H1 (cell line): ENCODE measurements at regions not wholly inside any gene's neighbourhood (a gene's known extent, or its start where the extent isn't known, plus 50 kb on each side); places are given as distances from the start of the nearest gene placed in this dataset.

ENCODE experiments used
- CTCF ChIA-PET: fragments of 300-600 bp; sonication (Branson Sonifier 250); formaldehyde crosslinking; loops from one replicate; lab custom pipeline; 2021; ENCODE audit not compliant: partially characterized antibody; lab: Charles Lee
- POLR2A ChIA-PET: fragments of 300-600 bp; sonication (Branson Sonifier 250); formaldehyde crosslinking; loops from one replicate; lab custom pipeline; 2021; ENCODE audit warnings: inconsistent platforms; ENCODE audit not compliant: partially characterized antibody; lab: Charles Lee
- DNase-seq, 2 experiments: peaks; one replicate each; pipeline versions ENCODE4 v3.0.0 to v3.0.0-alpha.2; 2010 to 2022; ENCODE audit warnings: low spot score in 2 of 2, low read depth in 1 of 2, mixed read lengths in 1 of 2
- FAIRE-seq: peaks from 2 replicates; lab custom pipeline; 2011; peaks lifted over from hg19 to GRCh38; lab: Jason Lieb, UNC
- H2AFZ ChIP-seq: 2 replicates; pipeline ENCODE4 v1.8.1; 2012; ENCODE audit warnings: low read length, inconsistent platforms
- H2AK5ac ChIP-seq: 2 replicates; pipeline ENCODE4 v1.6.1; 2013; ENCODE audit warnings: low read depth, low read length
- H2BK120ac ChIP-seq: replicated peaks from 2 replicates; pipeline ENCODE3; 2013; ENCODE audit warnings: low read depth, low read length, inconsistent platforms
- H2BK12ac ChIP-seq: 2 replicates; pipeline ENCODE4 v1.6.1; 2013; ENCODE audit warnings: low read depth, low read length
- H2BK15ac ChIP-seq: 2 replicates; pipeline ENCODE4 v1.6.1; 2013; ENCODE audit warnings: low read length
- H2BK20ac ChIP-seq: 2 replicates; pipeline ENCODE4 v1.6.1; 2013; ENCODE audit warnings: low read length
- H2BK5ac ChIP-seq: 2 replicates; pipeline ENCODE4 v1.6.1; 2013; ENCODE audit warnings: low read depth, low read length
- H3K14ac ChIP-seq: 2 replicates; pipeline ENCODE4 v1.6.1; 2013; ENCODE audit warnings: inconsistent platforms; ENCODE audit not compliant: insufficient read length
- H3K18ac ChIP-seq: 2 replicates; pipeline ENCODE4 v1.6.1; 2013; ENCODE audit warnings: low read length; ENCODE audit errors: extremely low read depth
- H3K23ac ChIP-seq: 2 replicates; pipeline ENCODE4 v1.6.1; 2013; ENCODE audit warnings: inconsistent platforms; ENCODE audit not compliant: insufficient read length
- H3K23me2 ChIP-seq: 2 replicates; pipeline ENCODE4 v1.6.1; 2013; ENCODE audit warnings: low read depth, low read length
- H3K27ac ChIP-seq: 2 replicates; pipeline ENCODE4 v1.6.1; 2011; ENCODE audit warnings: low read depth, low read length, inconsistent platforms
- H3K27me3 ChIP-seq, 4 experiments: replicated peaks in 1 of 4; 1 replicate in 1 of 4; 2 replicates in 3 of 4; pipeline versions ENCODE4 v1.6.1 to v1.8.1; 2011 to 2013; ENCODE audit warnings: low read length in 3 of 4, mild to moderate bottlenecking in 3 of 4, inconsistent platforms in 2 of 4, mixed read lengths in 2 of 4, moderate library complexity in 1 of 4; ENCODE audit not compliant: control insufficient read depth in 3 of 4, insufficient read depth in 3 of 4; ENCODE audit errors: extremely low read depth in 1 of 4
- H3K36me3 ChIP-seq, 4 experiments: 2 replicates each; pipeline versions ENCODE4 v1.6.1 to v1.8.1; 2011 to 2013; ENCODE audit warnings: mild to moderate bottlenecking in 4 of 4, low read length in 3 of 4, moderate library complexity in 2 of 4, control low read depth in 1 of 4, inconsistent platforms in 1 of 4; ENCODE audit not compliant: insufficient read depth in 4 of 4, control insufficient read depth in 2 of 4
- H3K4ac ChIP-seq: replicated peaks from 2 replicates; pipeline ENCODE3; 2013; ENCODE audit warnings: low read length, low read depth, mixed read lengths, inconsistent platforms; ENCODE audit not compliant: insufficient read length
- H3K4me1 ChIP-seq, 4 experiments: replicated peaks in 1 of 4; 1 replicate in 1 of 4; 2 replicates in 3 of 4; pipeline versions ENCODE4 v1.6.1 to v1.8.1; 2011 to 2013; ENCODE audit warnings: low read length in 3 of 4, inconsistent platforms in 2 of 4, mixed read lengths in 1 of 4; ENCODE audit not compliant: insufficient read depth in 4 of 4, control insufficient read depth in 3 of 4
- H3K4me2 ChIP-seq, 2 experiments: 2 replicates each; pipeline versions ENCODE4 v1.6.1 to v1.8.1; 2011 to 2013; ENCODE audit warnings: low read depth in 2 of 2, low read length in 2 of 2, control low read depth in 1 of 2, inconsistent platforms in 1 of 2, mild to moderate bottlenecking in 1 of 2; ENCODE audit not compliant: insufficient read depth in 1 of 2
- H3K4me3 ChIP-seq, 4 experiments: fragments of 200-600, 300-600 bp in 1 of 4; sonication (generic), shearing (Covaris generic), sonication (Bioruptor Twin) in 1 of 4; 2 replicates each; pipeline versions ENCODE4 v1.5.1 to v1.8.1; 2011 to 2016; ENCODE audit warnings: low read length in 4 of 4, low read depth in 3 of 4, control low read depth in 2 of 4, inconsistent platforms in 2 of 4, mild to moderate bottlenecking in 2 of 4, mixed read lengths in 1 of 4, moderate library complexity in 1 of 4; ENCODE audit not compliant: insufficient read depth in 2 of 4; ENCODE audit errors: extremely low read depth in 1 of 4
- H3K56ac ChIP-seq: replicated peaks from 2 replicates; pipeline ENCODE3; 2013; ENCODE audit warnings: low read depth, mild to moderate bottlenecking, mixed read lengths, low read length, inconsistent platforms; ENCODE audit not compliant: insufficient read length
- H3K79me1 ChIP-seq: 2 replicates; pipeline ENCODE4 v1.6.1; 2013; ENCODE audit warnings: low read depth, low read length, control low read depth
- H3K79me2 ChIP-seq, 2 experiments: 2 replicates each; pipeline versions ENCODE4 v1.6.1 to v1.8.1; 2012 to 2013; ENCODE audit warnings: low read length in 2 of 2, mild to moderate bottlenecking in 2 of 2, inconsistent platforms in 1 of 2; ENCODE audit not compliant: insufficient read depth in 2 of 2, control insufficient read depth in 1 of 2
- H3K9ac ChIP-seq, 4 experiments: replicated peaks in 1 of 4; 1 replicate in 1 of 4; 2 replicates in 3 of 4; pipeline versions ENCODE4 v1.6.1 to v1.8.1; 2011 to 2013; ENCODE audit warnings: low read depth in 3 of 4, low read length in 3 of 4, control low read depth in 2 of 4, mild to moderate bottlenecking in 2 of 4, moderate library complexity in 2 of 4, inconsistent platforms in 1 of 4; ENCODE audit errors: extremely low read depth in 1 of 4
- H3K9me3 ChIP-seq, 2 experiments: 2 replicates each; pipeline versions ENCODE4 v1.6.1 to v1.8.1; 2012 to 2013; ENCODE audit warnings: mild to moderate bottlenecking in 2 of 2, moderate library complexity in 2 of 2, control low read depth in 1 of 2, inconsistent platforms in 1 of 2, low read depth in 1 of 2, low read length in 1 of 2, mixed read lengths in 1 of 2; ENCODE audit not compliant: insufficient read depth in 2 of 2
- H4K20me1 ChIP-seq, 2 experiments: replicated peaks in 1 of 2; 2 replicates each; pipeline versions ENCODE3 to v1.8.1; 2011 to 2013; ENCODE audit warnings: inconsistent platforms in 2 of 2, low read length in 2 of 2, mild to moderate bottlenecking in 1 of 2; ENCODE audit not compliant: insufficient read depth in 2 of 2, control insufficient read depth in 1 of 2
- H4K5ac ChIP-seq: 2 replicates; pipeline ENCODE4 v1.6.1; 2013; ENCODE audit warnings: low read length, low read depth, mixed read lengths, inconsistent platforms; ENCODE audit not compliant: insufficient read length
- H4K8ac ChIP-seq: 2 replicates; pipeline ENCODE4 v1.8.0; 2013; ENCODE audit warnings: mild to moderate bottlenecking, moderate library complexity, low read length, inconsistent platforms; ENCODE audit not compliant: insufficient read depth; ENCODE audit errors: extremely low read depth
- H4K91ac ChIP-seq: replicated peaks from 2 replicates; pipeline ENCODE3; 2013; ENCODE audit warnings: low read length, mixed read lengths, inconsistent platforms; ENCODE audit not compliant: insufficient read length
- BRCA1 ChIP-seq: IDR thresholded peaks from 2 replicates; pipeline ENCODE4 v1.6.1; 2012; ENCODE audit warnings: low read depth, low read length, improper control_type of control experiment
- CBX8 ChIP-seq: fragments of 300-800, 300-1000 bp; sonication (generic); IDR thresholded peaks from 2 replicates; pipeline ENCODE4 v1.7.1; 2016; ENCODE audit warnings: low read depth, low read length, borderline replicate concordance
- EZH2 ChIP-seq: fragments of 200-600 bp; sonication (generic); IDR thresholded peaks from 2 replicates; pipeline ENCODE4 v1.7.1; 2012; ENCODE audit warnings: low read depth, mild to moderate bottlenecking, moderate library complexity, low read length, inconsistent platforms; ENCODE audit not compliant: severe bottlenecking
- FOSL1 ChIP-seq: IDR thresholded peaks from 2 replicates; pipeline ENCODE4 v1.6.1; 2011; ENCODE audit warnings: mild to moderate bottlenecking, low read depth, low read length, moderate library complexity; ENCODE audit not compliant: insufficient read depth
- SIN3A ChIP-seq, 2 experiments: IDR thresholded peaks in 1 of 2; conservative IDR thresholded peaks in 1 of 2; 2 replicates each; pipeline ENCODE4 v1.6.1; 2011 to 2012; ENCODE audit warnings: low read length in 2 of 2, improper control_type of control experiment in 1 of 2, low read depth in 1 of 2, mild to moderate bottlenecking in 1 of 2
- WGBS, 2 experiments: shearing (Covaris generic) in 1 of 2; methylation state at CpG; one replicate each; pipeline versions ENCODE4 v1.1.6 to v1.1.7; 2013 to 2015; ENCODE audit warnings: low lambda C conversion rate in 2 of 2, mixed read lengths in 2 of 2, inconsistent platforms in 1 of 2, low coverage in 1 of 2, missing lambda C conversion rate in 1 of 2; ENCODE audit not compliant: insufficient replicate concordance in 2 of 2, insufficient coverage in 1 of 2, insufficient read length in 1 of 2; ENCODE audit errors: extremely low coverage in 1 of 2, missing lambda C conversion rate in 1 of 2; 5-methylcytosine and 5-hydroxymethylcytosine counted together

DNA sequence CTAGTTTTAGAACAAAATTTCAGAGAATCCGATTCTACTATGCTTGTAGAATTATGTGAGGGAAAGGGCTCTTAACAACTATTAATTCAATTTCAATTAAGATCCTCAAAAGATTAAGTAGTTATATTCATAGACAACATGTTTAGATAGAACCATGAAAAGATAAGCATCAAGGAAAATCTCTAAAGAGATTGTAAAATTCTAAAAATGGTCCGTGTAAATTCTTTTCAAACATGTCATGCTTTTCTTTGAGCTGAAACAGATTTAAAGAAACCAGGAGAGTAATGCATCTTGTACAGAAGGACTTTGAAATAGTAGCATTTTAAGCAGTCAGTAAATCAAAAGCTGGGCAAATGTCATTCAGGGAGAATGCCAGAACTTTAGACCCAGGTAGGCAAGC is 1080.6 kb upstream of the B3GALT2 start:
- no peaks in the 10 kb centered on the region for H3K23me2 ChIP-seq
- no peak overlapping the region for H4K5ac ChIP-seq
- DNase-seq, result no peak
- H3K56ac ChIP-seq, result no peak overlapping the region
- no peak overlapping the region for H2BK15ac ChIP-seq
- no peaks in the 10 kb centered on the region for H3K36me3 ChIP-seq
- no peak overlapping the region for H4K91ac ChIP-seq
- H2BK12ac ChIP-seq, result no peak overlapping the region
- H3K27me3 ChIP-seq, result no peaks in the 10 kb centered on the region
- no peak overlapping the region for H2AFZ ChIP-seq
- H2BK5ac ChIP-seq, result no peak overlapping the region
- H3K14ac ChIP-seq, result no peak overlapping the region
- H3K4me1 ChIP-seq, result no peaks in the 10 kb centered on the region
- H3K79me1 ChIP-seq, result no peaks in the 10 kb centered on the region
- POLR2A ChIA-PET, result no interaction called here
- H2AK5ac ChIP-seq, result no peak overlapping the region
- no peak overlapping the region for H3K27ac ChIP-seq
- H3K9me3 ChIP-seq, result peaks cover 7 to 10% of the 10 kb centered on the region in 2 experiments; a peak in 1 of 4 replicates
- H3K9ac ChIP-seq, result no peak overlapping the region
- no peak overlapping the region for H3K4me3 ChIP-seq
- H4K8ac ChIP-seq, result no peak overlapping the region
- FAIRE-seq, result no peak
- CTCF ChIA-PET, result interaction anchor here (0.6 kb wide), 1 partner anchor 885 kb away, joined by 3 read pairs; no protein-coding TSS in a partner anchor
- no peak overlapping the region for H3K4me2 ChIP-seq
- H4K20me1 ChIP-seq, result no peaks in the 10 kb centered on the region
- H3K23ac ChIP-seq, result no peak overlapping the region
- H3K79me2 ChIP-seq, result no peaks in the 10 kb centered on the region
- H3K18ac ChIP-seq, result no peak overlapping the region
- H2BK120ac ChIP-seq, result no peak overlapping the region
- 97% methylated on average over 2 of the region's 2 CpGs; no CpG with 5 or more reads in 1 of the 2 experiments for WGBS, 2 experiments
- H3K4ac ChIP-seq, result no peak overlapping the region
- no peak overlapping the region for H2BK20ac ChIP-seq
- TF ChIP-seq BRCA1, result no peak
- no peak for TF ChIP-seq SIN3A (conservative IDR thresholded peaks at IDR 0.05 in 1 of 2, IDR thresholded peaks at IDR 0.05 in 1 of 2; ENCODE audit: low read depth in 1 of 2, low read length in 2 of 2)
- TF ChIP-seq FOSL1, result no peak
- TF ChIP-seq CBX8, result no peak
- TF ChIP-seq EZH2, result no peak
